B cell (primary cell): ENCODE measurements at regions not wholly inside any gene's neighbourhood (a gene's known extent, or its start where the extent isn't known, plus 50 kb on each side); places are given as distances from the start of the nearest gene placed in this dataset.

ENCODE experiments used
- EZH2 ChIP-seq: IDR thresholded peaks from 2 replicates; pipeline ENCODE4 v1.6.1; 2012; ENCODE audit warnings: borderline replicate concordance, low read depth, mild to moderate bottlenecking, moderate library complexity, low read length; ENCODE audit not compliant: insufficient read depth, poor library complexity, severe bottlenecking
- TF ChIP-seq, protein P1 (sequence below): fragments of 200-600 bp; IDR thresholded peaks from one replicate; pipeline ENCODE4 v1.8.0; 2022; ENCODE audit warnings: antibody characterized with exemption, mild to moderate bottlenecking

DNA sequence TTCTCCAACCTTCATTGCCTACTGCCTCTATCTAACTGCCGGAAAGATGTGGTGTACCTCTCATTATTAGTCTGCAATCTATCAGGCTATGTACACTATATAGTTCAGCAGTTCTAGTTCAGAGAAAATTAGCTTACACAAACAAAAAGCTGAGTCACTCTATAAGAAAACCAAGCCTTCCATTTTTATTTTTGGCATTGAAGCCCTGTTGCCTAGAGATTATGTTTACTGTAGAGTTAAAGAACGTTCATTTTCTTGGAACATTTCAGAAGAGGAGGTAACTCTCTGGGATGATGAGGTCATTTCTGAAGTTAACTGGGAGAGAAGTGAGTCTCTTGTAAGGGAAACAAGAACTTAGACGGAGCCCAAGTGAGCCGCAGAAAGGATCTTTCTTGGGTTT, 133.5 kb downstream of the FAM124B start:
- no peak for TF ChIP-seq EZH2
- TF ChIP-seq, protein P1, sequence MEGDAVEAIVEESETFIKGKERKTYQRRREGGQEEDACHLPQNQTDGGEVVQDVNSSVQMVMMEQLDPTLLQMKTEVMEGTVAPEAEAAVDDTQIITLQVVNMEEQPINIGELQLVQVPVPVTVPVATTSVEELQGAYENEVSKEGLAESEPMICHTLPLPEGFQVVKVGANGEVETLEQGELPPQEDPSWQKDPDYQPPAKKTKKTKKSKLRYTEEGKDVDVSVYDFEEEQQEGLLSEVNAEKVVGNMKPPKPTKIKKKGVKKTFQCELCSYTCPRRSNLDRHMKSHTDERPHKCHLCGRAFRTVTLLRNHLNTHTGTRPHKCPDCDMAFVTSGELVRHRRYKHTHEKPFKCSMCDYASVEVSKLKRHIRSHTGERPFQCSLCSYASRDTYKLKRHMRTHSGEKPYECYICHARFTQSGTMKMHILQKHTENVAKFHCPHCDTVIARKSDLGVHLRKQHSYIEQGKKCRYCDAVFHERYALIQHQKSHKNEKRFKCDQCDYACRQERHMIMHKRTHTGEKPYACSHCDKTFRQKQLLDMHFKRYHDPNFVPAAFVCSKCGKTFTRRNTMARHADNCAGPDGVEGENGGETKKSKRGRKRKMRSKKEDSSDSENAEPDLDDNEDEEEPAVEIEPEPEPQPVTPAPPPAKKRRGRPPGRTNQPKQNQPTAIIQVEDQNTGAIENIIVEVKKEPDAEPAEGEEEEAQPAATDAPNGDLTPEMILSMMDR: no peak
